GM12864 (cell line): ENCODE measurements at regions not wholly inside any gene's neighbourhood (a gene's known extent, or its start where the extent isn't known, plus 50 kb on each side); places are given as distances from the start of the nearest gene placed in this dataset.

Experiments
- DNase-seq: peaks from one replicate; pipeline ENCODE4 v3.0.0-alpha.2; 2011; ENCODE audit warnings: low read depth
- H3K4me3 ChIP-seq: 2 replicates; pipeline ENCODE4 v1.5.1; 2011; ENCODE audit warnings: mild to moderate bottlenecking, low read depth, low read length, control low read depth
- TF ChIP-seq, protein P1 (sequence below): IDR thresholded peaks from 2 replicates; pipeline ENCODE4 v1.5.1; 2011; ENCODE audit warnings: low read depth, mild to moderate bottlenecking, moderate library complexity, low read length, control low read depth, inconsistent platforms; ENCODE audit errors: missing control alignments

DNA sequence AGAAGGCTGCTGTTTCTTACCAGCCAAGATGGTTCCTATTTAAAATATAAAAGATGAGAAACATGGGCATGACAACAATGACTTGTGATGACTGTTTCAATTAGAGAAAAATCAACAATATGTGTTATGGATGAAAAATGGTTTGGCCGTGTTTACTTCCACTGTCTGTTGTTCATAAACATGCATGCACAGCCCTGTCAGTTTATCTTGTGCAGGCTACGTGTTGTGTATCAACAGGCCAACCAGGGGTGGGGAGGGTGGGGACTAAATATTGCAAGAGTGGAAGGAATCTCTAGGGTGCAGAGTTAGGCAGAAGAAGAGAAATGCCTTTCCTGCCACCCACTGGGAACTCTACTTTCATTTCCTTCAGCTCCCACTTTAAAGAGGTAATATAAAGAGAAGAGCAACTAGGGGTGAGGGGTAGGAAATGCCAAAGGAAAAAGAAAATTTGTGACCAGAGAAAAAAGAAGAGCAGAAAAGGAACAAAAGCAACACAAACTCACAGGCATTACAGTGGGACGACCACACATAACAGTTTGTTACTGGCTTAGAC, 116.8 kb upstream of the MEIS1 start:
- H3K4me3 ChIP-seq, result no peak overlapping the region
- no peak for DNase-seq
- TF ChIP-seq, protein P1, sequence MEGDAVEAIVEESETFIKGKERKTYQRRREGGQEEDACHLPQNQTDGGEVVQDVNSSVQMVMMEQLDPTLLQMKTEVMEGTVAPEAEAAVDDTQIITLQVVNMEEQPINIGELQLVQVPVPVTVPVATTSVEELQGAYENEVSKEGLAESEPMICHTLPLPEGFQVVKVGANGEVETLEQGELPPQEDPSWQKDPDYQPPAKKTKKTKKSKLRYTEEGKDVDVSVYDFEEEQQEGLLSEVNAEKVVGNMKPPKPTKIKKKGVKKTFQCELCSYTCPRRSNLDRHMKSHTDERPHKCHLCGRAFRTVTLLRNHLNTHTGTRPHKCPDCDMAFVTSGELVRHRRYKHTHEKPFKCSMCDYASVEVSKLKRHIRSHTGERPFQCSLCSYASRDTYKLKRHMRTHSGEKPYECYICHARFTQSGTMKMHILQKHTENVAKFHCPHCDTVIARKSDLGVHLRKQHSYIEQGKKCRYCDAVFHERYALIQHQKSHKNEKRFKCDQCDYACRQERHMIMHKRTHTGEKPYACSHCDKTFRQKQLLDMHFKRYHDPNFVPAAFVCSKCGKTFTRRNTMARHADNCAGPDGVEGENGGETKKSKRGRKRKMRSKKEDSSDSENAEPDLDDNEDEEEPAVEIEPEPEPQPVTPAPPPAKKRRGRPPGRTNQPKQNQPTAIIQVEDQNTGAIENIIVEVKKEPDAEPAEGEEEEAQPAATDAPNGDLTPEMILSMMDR, result no peak

DNA sequence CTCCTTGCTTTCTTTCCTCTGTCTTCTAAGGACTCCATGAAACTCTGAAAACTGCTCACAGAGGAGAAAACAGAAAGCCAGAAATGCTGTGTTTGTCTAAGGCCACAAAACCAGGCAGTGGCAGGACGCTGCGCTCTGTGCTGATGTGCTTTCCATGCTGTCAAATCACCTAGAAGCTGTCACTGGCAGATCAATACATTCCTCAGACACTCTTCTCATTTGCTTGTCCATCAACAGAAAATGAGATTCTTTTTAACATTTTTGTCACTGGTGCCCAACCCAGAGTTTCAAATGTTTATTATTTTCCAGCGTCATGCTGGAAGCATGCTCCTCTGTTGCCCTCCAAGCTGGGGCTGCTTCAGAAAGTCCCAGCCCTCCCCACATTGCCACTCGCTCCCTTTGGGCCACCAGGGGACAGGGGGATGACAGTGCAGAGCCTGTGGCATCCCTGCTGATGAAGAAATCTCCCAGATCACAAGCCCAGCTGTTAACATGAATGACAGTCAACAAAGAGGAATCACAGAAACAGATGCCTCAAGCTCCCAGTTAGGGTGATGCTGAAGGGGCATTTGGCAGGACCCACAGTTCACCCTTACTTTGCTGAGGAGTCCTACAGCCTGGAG, 117.5 kb upstream of the MEIS1 start:
- TF ChIP-seq, protein P1, result no peak
- no peak for DNase-seq
- H3K4me3 ChIP-seq, result no peak overlapping the region

DNA sequence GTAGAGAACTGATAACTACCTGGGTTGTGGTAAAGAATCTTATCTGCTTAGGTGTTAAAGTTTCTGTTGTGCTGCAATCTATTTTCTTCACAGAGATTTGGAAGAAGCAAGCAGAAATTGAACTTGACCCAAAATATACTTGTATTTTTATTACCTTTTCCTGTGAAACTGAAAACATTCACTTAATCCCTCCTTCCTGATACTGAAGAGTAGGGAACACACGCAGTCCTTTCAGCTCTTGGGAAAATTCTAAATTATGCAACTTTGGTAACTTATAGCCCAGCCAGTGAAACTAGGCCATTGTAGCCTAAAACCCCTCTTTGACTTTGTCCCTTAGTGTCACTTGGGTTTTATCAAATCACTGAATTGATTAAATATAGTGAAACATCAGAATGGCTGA, 128.4 kb upstream of the MEIS1 start:
- no peak overlapping the region for H3K4me3 ChIP-seq
- TF ChIP-seq, protein P1, result no peak

DNA sequence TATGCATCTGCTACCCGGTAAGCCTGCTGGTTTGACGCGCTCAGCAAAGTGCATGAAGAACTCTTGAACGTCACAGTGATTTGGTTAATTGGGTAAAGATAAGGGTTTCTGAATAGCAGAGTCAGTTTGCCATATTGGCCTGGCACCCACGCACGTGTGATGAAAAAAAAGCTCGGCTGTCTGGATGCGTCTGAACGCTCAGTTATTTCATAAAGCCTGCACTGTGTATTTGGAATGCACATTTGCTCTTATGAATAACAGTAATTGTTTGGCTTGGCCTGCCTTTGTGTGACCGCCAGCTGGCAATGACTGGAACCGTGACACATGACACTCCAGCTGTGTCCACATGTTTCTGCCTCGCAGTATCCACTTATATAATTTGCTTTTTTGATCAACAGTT, 129.2 kb upstream of the MEIS1 start:
- no peak for DNase-seq
- TF ChIP-seq, protein P1, result no peak
- no peak overlapping the region for H3K4me3 ChIP-seq

More for the DNA sequence above, 128.4 kb upstream of the MEIS1 start:
- DNase-seq, result no peak

DNA sequence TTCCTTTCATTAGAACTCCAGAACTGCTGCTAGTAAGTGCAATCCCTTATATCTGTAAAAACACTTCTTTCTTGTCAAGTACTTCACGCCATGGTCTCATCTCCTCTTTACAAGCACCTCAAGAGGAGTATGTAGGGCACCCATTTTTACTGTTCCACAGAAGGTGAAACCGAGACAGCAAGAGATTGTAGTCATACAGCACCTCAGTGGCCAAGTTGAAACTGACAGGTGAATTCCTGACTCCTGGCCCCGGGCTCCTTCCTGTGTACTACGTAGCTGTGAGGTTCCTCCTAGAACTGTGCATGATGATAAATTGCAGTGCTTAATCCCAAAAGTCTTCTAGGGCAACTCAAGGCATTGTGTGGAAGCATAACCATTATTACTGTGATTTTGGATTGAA, 131.5 kb upstream of the MEIS1 start:
- DNase-seq, result peak; percentile 5
- H3K4me3 ChIP-seq, result no peak overlapping the region
- TF ChIP-seq, protein P1, result no peak

DNA sequence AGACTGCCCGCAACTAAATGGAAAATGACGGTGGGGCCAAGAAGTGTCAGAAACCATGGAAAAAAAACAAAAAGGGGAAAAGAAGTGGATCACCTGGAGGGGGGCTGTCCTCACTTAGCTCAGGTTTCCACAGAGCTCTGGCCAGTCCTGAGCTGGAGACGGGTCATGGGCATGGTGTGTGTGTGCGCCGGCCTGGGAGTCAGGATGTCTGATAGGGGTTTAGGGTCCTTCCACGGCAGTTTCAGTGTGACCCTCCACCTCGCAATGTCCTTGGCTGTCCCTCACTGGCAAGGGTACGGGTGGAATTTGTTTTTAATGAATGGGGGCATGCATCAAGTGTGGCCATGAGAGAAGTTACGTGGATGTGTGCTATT, 133.2 kb upstream of the MEIS1 start:
- no peak overlapping the region for H3K4me3 ChIP-seq
- TF ChIP-seq, protein P1, result no peak

More for the DNA sequence above, 133.2 kb upstream of the MEIS1 start:
- no peak for DNase-seq
